ENCODE measurements at regions not wholly inside any gene's neighbourhood (a gene's known extent, or its start where the extent isn't known, plus 50 kb on each side); places are given as distances from the start of the nearest gene placed in this dataset.

DNA sequence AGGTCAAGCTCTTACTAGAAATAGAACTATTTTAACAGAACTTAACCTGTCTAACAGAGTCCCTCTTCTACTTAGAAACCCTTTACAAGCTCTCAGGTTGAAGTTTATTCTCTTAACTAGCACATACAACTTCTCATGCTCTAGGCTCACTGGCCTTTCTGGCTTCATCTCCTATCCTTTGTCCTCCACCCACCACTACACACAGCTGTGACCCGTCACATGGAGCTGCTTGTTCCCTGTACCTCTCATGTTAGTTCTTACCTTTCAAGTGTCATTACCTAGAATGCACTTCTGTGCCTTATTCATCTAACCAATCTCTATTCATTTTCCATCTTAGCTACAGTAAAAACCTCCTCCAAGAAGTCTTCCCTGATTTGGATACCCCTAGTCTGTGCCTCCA is 89.4 kb upstream of the APC start (continued):
- TF ChIP-seq, protein P1, sequence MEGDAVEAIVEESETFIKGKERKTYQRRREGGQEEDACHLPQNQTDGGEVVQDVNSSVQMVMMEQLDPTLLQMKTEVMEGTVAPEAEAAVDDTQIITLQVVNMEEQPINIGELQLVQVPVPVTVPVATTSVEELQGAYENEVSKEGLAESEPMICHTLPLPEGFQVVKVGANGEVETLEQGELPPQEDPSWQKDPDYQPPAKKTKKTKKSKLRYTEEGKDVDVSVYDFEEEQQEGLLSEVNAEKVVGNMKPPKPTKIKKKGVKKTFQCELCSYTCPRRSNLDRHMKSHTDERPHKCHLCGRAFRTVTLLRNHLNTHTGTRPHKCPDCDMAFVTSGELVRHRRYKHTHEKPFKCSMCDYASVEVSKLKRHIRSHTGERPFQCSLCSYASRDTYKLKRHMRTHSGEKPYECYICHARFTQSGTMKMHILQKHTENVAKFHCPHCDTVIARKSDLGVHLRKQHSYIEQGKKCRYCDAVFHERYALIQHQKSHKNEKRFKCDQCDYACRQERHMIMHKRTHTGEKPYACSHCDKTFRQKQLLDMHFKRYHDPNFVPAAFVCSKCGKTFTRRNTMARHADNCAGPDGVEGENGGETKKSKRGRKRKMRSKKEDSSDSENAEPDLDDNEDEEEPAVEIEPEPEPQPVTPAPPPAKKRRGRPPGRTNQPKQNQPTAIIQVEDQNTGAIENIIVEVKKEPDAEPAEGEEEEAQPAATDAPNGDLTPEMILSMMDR (conservative IDR thresholded peaks at IDR 0.05; ENCODE audit: low read depth in 2 of 2) = no peak
- TF ChIP-seq CREB1 (CRISPR knock-in tag; IDR thresholded peaks at IDR 0.05; ENCODE audit: low read depth) (no peak), STAT1 (IDR thresholded peaks at IDR 0.05; ENCODE audit: unreplicated experiment) (no peak), NANOG (IDR thresholded peaks at IDR 0.05; ENCODE audit: borderline replicate concordance) (no peak)

DNA sequence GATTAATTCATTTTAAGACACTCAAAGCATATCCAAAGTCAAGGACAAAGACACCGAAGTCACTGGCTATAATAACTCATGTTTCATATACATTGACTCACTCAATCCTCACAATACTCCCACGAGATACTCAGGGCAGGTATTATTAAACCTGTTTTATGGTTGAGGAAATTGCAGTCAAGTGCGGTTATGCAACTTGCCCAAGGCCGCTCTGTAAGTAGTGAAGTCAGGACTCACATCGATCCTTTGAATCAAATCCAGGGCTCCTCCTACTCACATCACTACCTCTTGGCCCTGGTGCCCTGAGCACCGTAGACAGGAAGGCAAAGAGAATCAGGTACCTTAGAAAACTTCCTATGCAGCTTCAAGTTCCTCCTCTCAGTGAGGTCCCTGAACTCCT is 87.8 kb upstream of the APC start:
- no peak overlapping the region for H3K4me3 ChIP-seq
- ATAC-seq (no peak), DNase-seq (ENCODE audit: low spot score) (no peak)
- no peaks in the 10 kb centered on the region for H4K20me1 ChIP-seq (replicated peaks; ENCODE audit: insufficient read depth)
- no peaks in the 10 kb centered on the region for H3K9me3 Mint-ChIP-seq
- no peaks in the 10 kb centered on the region for H3K36me3 ChIP-seq (ENCODE audit: insufficient read depth)
- H3K27me3 ChIP-seq (ENCODE audit: insufficient read depth) = no peaks in the 10 kb centered on the region
- H3K4me1 ChIP-seq (ENCODE audit: insufficient read depth) = no peaks in the 10 kb centered on the region
- H3K27ac ChIP-seq (ENCODE audit: low read depth) = no peak overlapping the region
- H3K4me1 Mint-ChIP-seq = peaks cover 7% of the 10 kb centered on the region
- H3K4me3 Mint-ChIP-seq = no peak overlapping the region
- H2AFZ ChIP-seq = peak overlapping the region; percentile 96; the same call in 1 of the 2 replicates
- H3F3A ChIP-seq (replicated peaks; ENCODE audit: low read depth) = no peaks in the 10 kb centered on the region
- H3K9me2 ChIP-seq (ENCODE audit: insufficient read depth) = no peaks in the 10 kb centered on the region
- H3K4me2 ChIP-seq = no peak overlapping the region
- H3K36me3 Mint-ChIP-seq (ENCODE audit: low read depth) = no peaks in the 10 kb centered on the region
- no peak for TF ChIP-seq POLR2AphosphoS5 (IDR thresholded peaks at IDR 0.05; ENCODE audit: low read depth)
- peaks cover 6% of the 10 kb centered on the region for H3K27me3 Mint-ChIP-seq (ENCODE audit: insufficient read depth, low read depth, poor library complexity)
- no peaks in the 10 kb centered on the region for H3K79me2 ChIP-seq (replicated peaks; ENCODE audit: insufficient read depth)
- H3K27ac Mint-ChIP-seq = no peak overlapping the region

DNA sequence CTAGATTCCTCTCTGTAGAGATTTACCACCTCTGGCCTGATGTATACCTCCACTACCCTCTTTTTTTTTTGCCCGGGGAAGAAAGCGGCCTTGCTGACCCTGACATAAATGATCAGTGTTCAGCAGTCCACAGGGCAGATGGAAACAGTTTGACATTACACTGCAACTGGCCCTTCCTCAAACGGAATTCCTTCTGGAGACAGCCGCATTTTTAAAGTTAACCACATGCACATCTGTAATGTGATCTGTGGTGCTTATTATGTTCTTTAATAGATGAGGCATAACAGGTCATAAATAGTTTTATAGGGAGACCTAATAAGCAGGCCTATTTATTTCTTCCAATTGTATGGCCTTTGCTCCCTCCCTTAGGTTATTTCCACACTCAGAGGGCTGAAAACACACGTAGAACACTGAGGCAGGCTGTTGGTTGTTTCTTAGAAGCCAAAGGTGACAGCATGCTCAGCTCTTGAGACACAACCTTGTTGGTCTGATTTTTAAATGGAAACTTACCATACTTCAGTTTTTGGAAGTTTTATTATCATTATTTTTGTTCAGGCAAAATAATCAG is 84.0 kb upstream of the APC start:
- H3K27me3 Mint-ChIP-seq (ENCODE audit: insufficient read depth, low read depth, poor library complexity) = peaks cover 2% of the 10 kb centered on the region

More for the DNA sequence above, 84.0 kb upstream of the APC start:
- Mint-ChIP-seq H3K9me3 (no peaks in the 10 kb centered on the region), H3K4me3 (no peak overlapping the region), H3K27ac (no peak overlapping the region), H3K4me1 (no peaks in the 10 kb centered on the region), H3K36me3 (ENCODE audit: low read depth) (no peaks in the 10 kb centered on the region)
- H3K27ac ChIP-seq (ENCODE audit: low read depth) = no peak overlapping the region
- H3K4me3 ChIP-seq = no peak overlapping the region
- no peaks in the 10 kb centered on the region for H3K9me2 ChIP-seq (ENCODE audit: insufficient read depth)
- no peak overlapping the region for H3K4me2 ChIP-seq
- no peak overlapping the region for H2AFZ ChIP-seq
- H3F3A ChIP-seq (replicated peaks; ENCODE audit: low read depth) = no peaks in the 10 kb centered on the region
- no peaks in the 10 kb centered on the region for H3K36me3 ChIP-seq (ENCODE audit: insufficient read depth)
- H3K4me1 ChIP-seq (ENCODE audit: insufficient read depth) = no peaks in the 10 kb centered on the region
- TF ChIP-seq, protein P2, sequence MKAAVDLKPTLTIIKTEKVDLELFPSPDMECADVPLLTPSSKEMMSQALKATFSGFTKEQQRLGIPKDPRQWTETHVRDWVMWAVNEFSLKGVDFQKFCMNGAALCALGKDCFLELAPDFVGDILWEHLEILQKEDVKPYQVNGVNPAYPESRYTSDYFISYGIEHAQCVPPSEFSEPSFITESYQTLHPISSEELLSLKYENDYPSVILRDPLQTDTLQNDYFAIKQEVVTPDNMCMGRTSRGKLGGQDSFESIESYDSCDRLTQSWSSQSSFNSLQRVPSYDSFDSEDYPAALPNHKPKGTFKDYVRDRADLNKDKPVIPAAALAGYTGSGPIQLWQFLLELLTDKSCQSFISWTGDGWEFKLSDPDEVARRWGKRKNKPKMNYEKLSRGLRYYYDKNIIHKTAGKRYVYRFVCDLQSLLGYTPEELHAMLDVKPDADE (IDR thresholded peaks at IDR 0.05) = no peak
- TF ChIP-seq, protein P3, sequence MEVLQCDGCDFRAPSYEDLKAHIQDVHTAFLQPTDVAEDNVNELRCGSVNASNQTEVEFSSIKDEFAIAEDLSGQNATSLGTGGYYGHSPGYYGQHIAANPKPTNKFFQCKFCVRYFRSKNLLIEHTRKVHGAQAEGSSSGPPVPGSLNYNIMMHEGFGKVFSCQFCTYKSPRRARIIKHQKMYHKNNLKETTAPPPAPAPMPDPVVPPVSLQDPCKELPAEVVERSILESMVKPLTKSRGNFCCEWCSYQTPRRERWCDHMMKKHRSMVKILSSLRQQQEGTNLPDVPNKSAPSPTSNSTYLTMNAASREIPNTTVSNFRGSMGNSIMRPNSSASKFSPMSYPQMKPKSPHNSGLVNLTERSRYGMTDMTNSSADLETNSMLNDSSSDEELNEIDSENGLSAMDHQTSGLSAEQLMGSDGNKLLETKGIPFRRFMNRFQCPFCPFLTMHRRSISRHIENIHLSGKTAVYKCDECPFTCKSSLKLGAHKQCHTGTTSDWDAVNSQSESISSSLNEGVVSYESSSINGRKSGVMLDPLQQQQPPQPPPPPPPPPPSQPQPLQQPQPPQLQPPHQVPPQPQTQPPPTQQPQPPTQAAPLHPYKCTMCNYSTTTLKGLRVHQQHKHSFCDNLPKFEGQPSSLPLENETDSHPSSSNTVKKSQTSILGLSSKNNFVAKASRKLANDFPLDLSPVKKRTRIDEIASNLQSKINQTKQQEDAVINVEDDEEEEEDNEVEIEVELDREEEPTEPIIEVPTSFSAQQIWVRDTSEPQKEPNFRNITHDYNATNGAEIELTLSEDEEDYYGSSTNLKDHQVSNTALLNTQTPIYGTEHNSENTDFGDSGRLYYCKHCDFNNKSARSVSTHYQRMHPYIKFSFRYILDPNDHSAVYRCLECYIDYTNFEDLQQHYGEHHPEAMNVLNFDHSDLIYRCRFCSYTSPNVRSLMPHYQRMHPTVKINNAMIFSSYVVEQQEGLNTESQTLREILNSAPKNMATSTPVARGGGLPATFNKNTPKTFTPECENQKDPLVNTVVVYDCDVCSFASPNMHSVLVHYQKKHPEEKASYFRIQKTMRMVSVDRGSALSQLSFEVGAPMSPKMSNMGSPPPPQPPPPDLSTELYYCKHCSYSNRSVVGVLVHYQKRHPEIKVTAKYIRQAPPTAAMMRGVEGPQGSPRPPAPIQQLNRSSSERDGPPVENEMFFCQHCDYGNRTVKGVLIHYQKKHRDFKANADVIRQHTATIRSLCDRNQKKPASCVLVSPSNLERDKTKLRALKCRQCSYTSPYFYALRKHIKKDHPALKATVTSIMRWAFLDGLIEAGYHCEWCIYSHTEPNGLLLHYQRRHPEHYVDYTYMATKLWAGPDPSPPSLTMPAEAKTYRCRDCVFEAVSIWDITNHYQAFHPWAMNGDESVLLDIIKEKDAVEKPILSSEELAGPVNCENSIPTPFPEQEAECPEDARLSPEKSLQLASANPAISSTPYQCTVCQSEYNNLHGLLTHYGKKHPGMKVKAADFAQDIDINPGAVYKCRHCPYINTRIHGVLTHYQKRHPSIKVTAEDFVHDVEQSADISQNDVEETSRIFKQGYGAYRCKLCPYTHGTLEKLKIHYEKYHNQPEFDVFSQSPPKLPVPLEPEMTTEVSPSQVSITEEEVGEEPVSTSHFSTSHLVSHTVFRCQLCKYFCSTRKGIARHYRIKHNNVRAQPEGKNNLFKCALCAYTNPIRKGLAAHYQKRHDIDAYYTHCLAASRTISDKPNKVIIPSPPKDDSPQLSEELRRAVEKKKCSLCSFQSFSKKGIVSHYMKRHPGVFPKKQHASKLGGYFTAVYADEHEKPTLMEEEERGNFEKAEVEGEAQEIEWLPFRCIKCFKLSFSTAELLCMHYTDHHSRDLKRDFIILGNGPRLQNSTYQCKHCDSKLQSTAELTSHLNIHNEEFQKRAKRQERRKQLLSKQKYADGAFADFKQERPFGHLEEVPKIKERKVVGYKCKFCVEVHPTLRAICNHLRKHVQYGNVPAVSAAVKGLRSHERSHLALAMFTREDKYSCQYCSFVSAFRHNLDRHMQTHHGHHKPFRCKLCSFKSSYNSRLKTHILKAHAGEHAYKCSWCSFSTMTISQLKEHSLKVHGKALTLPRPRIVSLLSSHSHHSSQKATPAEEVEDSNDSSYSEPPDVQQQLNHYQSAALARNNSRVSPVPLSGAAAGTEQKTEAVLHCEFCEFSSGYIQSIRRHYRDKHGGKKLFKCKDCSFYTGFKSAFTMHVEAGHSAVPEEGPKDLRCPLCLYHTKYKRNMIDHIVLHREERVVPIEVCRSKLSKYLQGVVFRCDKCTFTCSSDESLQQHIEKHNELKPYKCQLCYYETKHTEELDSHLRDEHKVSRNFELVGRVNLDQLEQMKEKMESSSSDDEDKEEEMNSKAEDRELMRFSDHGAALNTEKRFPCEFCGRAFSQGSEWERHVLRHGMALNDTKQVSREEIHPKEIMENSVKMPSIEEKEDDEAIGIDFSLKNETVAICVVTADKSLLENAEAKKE (CRISPR knock-in tag; IDR thresholded peaks at IDR 0.05) = no peak
- no peak for TF ChIP-seq EZH2phosphoT487 (IDR thresholded peaks at IDR 0.05; ENCODE audit: unreplicated experiment)
- ATAC-seq = no peak
- H4K20me1 ChIP-seq (replicated peaks; ENCODE audit: insufficient read depth) = no peaks in the 10 kb centered on the region
- H3K27me3 ChIP-seq (ENCODE audit: insufficient read depth) = no peaks in the 10 kb centered on the region
- H3K79me2 ChIP-seq (replicated peaks; ENCODE audit: insufficient read depth) = no peaks in the 10 kb centered on the region
- no peak for DNase-seq (ENCODE audit: low spot score)

All from GM23338 (cell line).